SU-DHL-6 (cell line): ENCODE measurements at regions not wholly inside any gene's neighbourhood (a gene's known extent, or its start where the extent isn't known, plus 50 kb on each side); places are given as distances from the start of the nearest gene placed in this dataset.

Experiments used
- H2AFZ ChIP-seq: fragments of 200-600 bp; sonication (generic); 2 replicates; pipeline ENCODE4 v1.6.1; 2014; ENCODE audit warnings: low read depth, mild to moderate bottlenecking, moderate library complexity, mixed read lengths, antibody characterized with exemption, low read length; ENCODE audit not compliant: severe bottlenecking
- H3F3A ChIP-seq: fragments of 200-600 bp; shearing (Covaris generic); 2 replicates; pipeline ENCODE4 v1.6.0; 2016; ENCODE audit warnings: antibody characterized with exemption, mild to moderate bottlenecking; ENCODE audit not compliant: insufficient read depth
- H3K27ac ChIP-seq: fragments of 200-600 bp; sonication (generic); 2 replicates; pipeline ENCODE4 v1.5.1; 2016; ENCODE audit warnings: low read depth, mild to moderate bottlenecking, low read length, moderate library complexity, mixed read lengths
- H3K27me3 ChIP-seq: fragments of 200-600 bp; sonication (generic), shearing (Covaris generic); 2 replicates; pipeline ENCODE4 v1.6.0; 2014; ENCODE audit warnings: mild to moderate bottlenecking, low read length
- H3K36me3 ChIP-seq: fragments of 200-600 bp; sonication (generic); 2 replicates; pipeline ENCODE4 v1.6.1; 2014; ENCODE audit warnings: mild to moderate bottlenecking, low read length, mixed read lengths
- H3K4me2 ChIP-seq: fragments of 300-600, 200-600 bp; shearing (Covaris generic), sonication (generic); 2 replicates; pipeline ENCODE4 v1.6.0; 2014; ENCODE audit warnings: low read length, low read depth, mild to moderate bottlenecking; ENCODE audit not compliant: poor library complexity, severe bottlenecking
- H3K4me3 ChIP-seq: fragments of 200-600 bp; sonication (generic); 2 replicates; pipeline ENCODE4 v1.5.1; 2014; ENCODE audit warnings: antibody characterized with exemption, low read length, mild to moderate bottlenecking, mixed read lengths; ENCODE audit not compliant: insufficient read depth, poor library complexity, severe bottlenecking
- H3K79me2 ChIP-seq: fragments of 200-600 bp; sonication (generic); 2 replicates; pipeline ENCODE4 v1.6.1; 2014; ENCODE audit warnings: mild to moderate bottlenecking, low read length, moderate library complexity; ENCODE audit not compliant: insufficient read depth
- H3K9ac ChIP-seq: fragments of 200-600 bp; sonication (generic); 2 replicates; pipeline ENCODE4 v1.7.0; 2014; ENCODE audit warnings: mild to moderate bottlenecking, low read length
- H3K9me2 ChIP-seq: fragments of 200-600 bp; sonication (generic); replicated peaks from 2 replicates; pipeline ENCODE4 v1.6.1; 2014; ENCODE audit warnings: low read length; ENCODE audit not compliant: insufficient read depth
- H3K9me3 ChIP-seq: fragments of 200-600 bp; sonication (generic); 2 replicates; pipeline ENCODE4 v1.6.1; 2014; ENCODE audit warnings: low read length, mixed read lengths; ENCODE audit not compliant: insufficient read depth
- H4K20me1 ChIP-seq: fragments of 200-600 bp; sonication (generic); 2 replicates; pipeline ENCODE4 v1.6.1; 2014; ENCODE audit warnings: low read depth, mild to moderate bottlenecking, antibody characterized with exemption, low read length, moderate library complexity, mixed read lengths
- EZH2phosphoT487 ChIP-seq: fragments of 200-600 bp; sonication (generic), shearing (Covaris generic); conservative IDR thresholded peaks from 2 replicates; pipeline ENCODE4 v1.6.1; 2018; ENCODE audit warnings: mild to moderate bottlenecking, antibody characterized with exemption, low read length, moderate library complexity, mixed read lengths
- TF ChIP-seq, protein P1 (sequence below): fragments of 200-600 bp; sonication (generic); IDR thresholded peaks from one replicate; pipeline ENCODE4 v1.5.1; 2017; ENCODE audit warnings: antibody characterized with exemption, mild to moderate bottlenecking, low read length, moderate library complexity; ENCODE audit not compliant: insufficient read depth, poor library complexity, severe bottlenecking

DNA sequence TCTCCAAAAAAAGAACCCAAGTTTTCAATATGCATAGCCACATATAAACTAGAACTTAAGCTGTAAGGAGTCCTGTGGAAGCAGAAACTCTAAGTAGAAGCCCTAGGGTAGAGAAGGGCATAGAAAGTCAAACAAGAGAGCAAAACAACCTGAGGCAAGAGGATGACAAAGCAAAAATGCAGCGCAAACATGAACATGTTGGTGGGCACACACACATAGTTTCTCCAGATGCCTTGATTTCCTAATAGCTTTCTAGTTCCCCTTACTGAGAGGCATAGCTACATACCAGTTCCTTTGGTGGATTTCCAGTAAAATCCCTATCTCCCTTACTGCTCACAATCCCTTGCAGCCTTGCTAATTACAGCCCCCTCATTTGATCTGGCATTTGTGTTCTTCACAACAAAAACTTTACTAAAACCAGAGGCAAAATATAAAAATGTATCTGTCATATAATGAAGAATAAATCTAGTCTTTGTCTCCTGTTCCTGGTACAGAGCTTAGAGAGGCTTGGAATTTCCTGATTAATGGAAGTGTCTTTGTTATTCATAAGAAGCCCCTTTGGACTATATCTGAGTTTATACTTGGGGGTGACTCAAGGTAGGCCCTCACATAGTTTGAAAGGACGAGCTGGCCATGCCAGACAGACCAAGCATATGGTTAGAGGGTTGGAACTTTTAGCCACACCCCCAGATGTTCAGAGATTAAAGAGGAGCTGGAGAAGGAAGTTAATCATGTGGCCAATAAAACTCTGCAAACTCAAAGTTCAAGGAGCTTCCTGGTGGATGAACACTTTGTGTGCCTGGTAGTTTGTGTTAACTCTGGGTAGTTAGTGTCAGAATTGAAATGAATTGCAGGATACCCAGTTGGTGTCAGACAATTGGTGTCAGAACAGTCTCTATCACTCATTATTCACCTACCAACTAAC lies 52.7 kb upstream of the ZCCHC13 start:
- Histone ChIP-seq H3K4me2 (no peak overlapping the region), H3K9me2 (no peaks in the 10 kb centered on the region), H3K27ac (no peak overlapping the region), H2AFZ (no peak overlapping the region), H3K4me3 (no peak overlapping the region), H3K9me3 (no peaks in the 10 kb centered on the region), H4K20me1 (no peaks in the 10 kb centered on the region), H3F3A (no peaks in the 10 kb centered on the region), H3K79me2 (no peaks in the 10 kb centered on the region), H3K36me3 (no peaks in the 10 kb centered on the region), H3K9ac (no peak overlapping the region), H3K27me3 (no peaks in the 10 kb centered on the region)
- TF ChIP-seq, protein P1, sequence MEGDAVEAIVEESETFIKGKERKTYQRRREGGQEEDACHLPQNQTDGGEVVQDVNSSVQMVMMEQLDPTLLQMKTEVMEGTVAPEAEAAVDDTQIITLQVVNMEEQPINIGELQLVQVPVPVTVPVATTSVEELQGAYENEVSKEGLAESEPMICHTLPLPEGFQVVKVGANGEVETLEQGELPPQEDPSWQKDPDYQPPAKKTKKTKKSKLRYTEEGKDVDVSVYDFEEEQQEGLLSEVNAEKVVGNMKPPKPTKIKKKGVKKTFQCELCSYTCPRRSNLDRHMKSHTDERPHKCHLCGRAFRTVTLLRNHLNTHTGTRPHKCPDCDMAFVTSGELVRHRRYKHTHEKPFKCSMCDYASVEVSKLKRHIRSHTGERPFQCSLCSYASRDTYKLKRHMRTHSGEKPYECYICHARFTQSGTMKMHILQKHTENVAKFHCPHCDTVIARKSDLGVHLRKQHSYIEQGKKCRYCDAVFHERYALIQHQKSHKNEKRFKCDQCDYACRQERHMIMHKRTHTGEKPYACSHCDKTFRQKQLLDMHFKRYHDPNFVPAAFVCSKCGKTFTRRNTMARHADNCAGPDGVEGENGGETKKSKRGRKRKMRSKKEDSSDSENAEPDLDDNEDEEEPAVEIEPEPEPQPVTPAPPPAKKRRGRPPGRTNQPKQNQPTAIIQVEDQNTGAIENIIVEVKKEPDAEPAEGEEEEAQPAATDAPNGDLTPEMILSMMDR = no peak
- no peak for TF ChIP-seq EZH2phosphoT487

DNA sequence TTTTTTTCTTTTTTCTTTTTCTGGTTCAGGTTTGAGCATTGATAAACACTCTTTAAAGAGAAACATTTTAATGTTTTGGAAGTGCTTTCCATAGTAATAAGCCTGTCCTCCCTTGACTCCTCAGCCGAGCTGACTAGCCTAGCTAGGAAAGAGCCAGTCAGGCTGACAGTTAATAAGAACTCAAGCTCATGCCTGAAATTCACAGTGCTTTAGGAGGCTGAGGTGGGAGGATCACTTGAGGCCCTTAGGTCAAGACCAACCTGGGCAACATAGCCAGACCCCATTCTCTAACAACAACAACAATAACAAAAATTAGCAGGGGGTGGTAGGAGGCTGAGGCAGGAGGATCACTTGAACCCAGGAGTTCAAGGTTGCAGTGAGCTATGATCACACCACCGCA lies 53.4 kb upstream of the ZCCHC13 start:
- Histone ChIP-seq H3K9me2 (no peaks in the 10 kb centered on the region), H3K27ac (no peak overlapping the region), H2AFZ (no peak overlapping the region), H3F3A (no peaks in the 10 kb centered on the region), H3K9ac (no peak overlapping the region), H3K4me2 (no peak overlapping the region), H3K79me2 (no peaks in the 10 kb centered on the region), H4K20me1 (no peaks in the 10 kb centered on the region), H3K4me3 (no peak overlapping the region), H3K36me3 (no peaks in the 10 kb centered on the region), H3K27me3 (no peaks in the 10 kb centered on the region), H3K9me3 (no peaks in the 10 kb centered on the region)
- TF ChIP-seq, protein P1 = no peak

DNA sequence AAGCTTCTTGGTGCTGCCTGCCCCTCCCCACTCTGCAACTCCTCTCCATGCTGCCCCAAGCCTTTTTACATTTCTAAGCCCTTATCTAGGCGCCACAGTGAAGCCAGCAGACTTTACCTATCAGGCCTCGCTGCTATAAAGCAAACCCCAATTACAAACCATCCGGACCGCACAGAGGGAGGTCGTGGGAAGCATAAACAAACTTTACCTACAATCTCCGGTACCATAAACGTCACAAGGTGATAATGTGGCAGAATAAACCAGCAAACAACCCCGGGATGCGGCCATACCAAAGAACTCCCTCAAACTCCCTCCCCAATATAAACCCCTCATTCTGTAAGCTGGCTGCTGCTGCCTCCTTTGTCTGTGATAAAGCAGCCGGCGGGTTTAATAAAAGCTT lies 54.0 kb upstream of the ZCCHC13 start:
- no peaks in the 10 kb centered on the region for H3K9me2 ChIP-seq
- H4K20me1 ChIP-seq = no peaks in the 10 kb centered on the region
- H3K4me2 ChIP-seq = no peak overlapping the region
- H3K4me3 ChIP-seq = no peak overlapping the region
- no peaks in the 10 kb centered on the region for H3K27me3 ChIP-seq
- no peak overlapping the region for H3K9ac ChIP-seq
- H2AFZ ChIP-seq = no peak overlapping the region
- no peak for TF ChIP-seq EZH2phosphoT487
- TF ChIP-seq, protein P1 = no peak
- no peaks in the 10 kb centered on the region for H3K9me3 ChIP-seq
- no peaks in the 10 kb centered on the region for H3K79me2 ChIP-seq
- no peaks in the 10 kb centered on the region for H3K36me3 ChIP-seq
- no peak overlapping the region for H3K27ac ChIP-seq
- H3F3A ChIP-seq = no peaks in the 10 kb centered on the region
